KMS-11 (cell line): ENCODE measurements at regions not wholly inside any gene's neighbourhood (a gene's known extent, or its start where the extent isn't known, plus 50 kb on each side); places are given as distances from the start of the nearest gene placed in this dataset.

Source experiments
- H2AFZ ChIP-seq: fragments of 200-600 bp; sonication (generic); 2 replicates; pipeline ENCODE4 v1.6.1; 2016; ENCODE audit warnings: antibody characterized with exemption, mixed run types, low read depth
- H3K27ac ChIP-seq: fragments of 200-600 bp; sonication (generic); 2 replicates; pipeline ENCODE4 v1.6.1; 2016; ENCODE audit warnings: mild to moderate bottlenecking, mixed run types
- H3K27me3 ChIP-seq: fragments of 200-600 bp; sonication (generic); 2 replicates; pipeline ENCODE4 v1.6.1; 2017; ENCODE audit warnings: mild to moderate bottlenecking, low read depth, mixed run types, moderate library complexity; ENCODE audit not compliant: insufficient read depth
- H3K36me3 ChIP-seq: fragments of 200-600 bp; sonication (generic); 2 replicates; pipeline ENCODE4 v1.6.1; 2017; ENCODE audit warnings: mild to moderate bottlenecking, mixed run types; ENCODE audit not compliant: insufficient read depth
- H3K4me1 ChIP-seq: fragments of 200-600 bp; sonication (generic); 2 replicates; pipeline ENCODE4 v1.6.1; 2016; ENCODE audit warnings: mild to moderate bottlenecking, low read depth, mixed run types; ENCODE audit not compliant: poor library complexity, severe bottlenecking
- H3K4me2 ChIP-seq: fragments of 200-600 bp; sonication (generic); 2 replicates; pipeline ENCODE4 v1.7.0; 2016; ENCODE audit warnings: mild to moderate bottlenecking, mixed run types
- H3K4me3 ChIP-seq: fragments of 200-600 bp; sonication (generic); IDR thresholded peaks from 2 replicates; pipeline ENCODE4 v1.6.1; 2017; ENCODE audit warnings: low read depth, low read length, mixed read lengths; ENCODE audit not compliant: insufficient read depth
- H3K79me2 ChIP-seq: fragments of 200-600 bp; sonication (generic); 2 replicates; pipeline ENCODE4 v1.6.1; 2016; ENCODE audit warnings: low read depth, mixed run types; ENCODE audit not compliant: insufficient read depth
- H3K9ac ChIP-seq: fragments of 200-600 bp; sonication (generic); 2 replicates; pipeline ENCODE4 v1.6.1; 2016; ENCODE audit warnings: mild to moderate bottlenecking, mixed run types
- H4K20me1 ChIP-seq: fragments of 200-600 bp; sonication (generic); 2 replicates; pipeline ENCODE4 v1.6.1; 2016; ENCODE audit warnings: mild to moderate bottlenecking, mixed run types; ENCODE audit not compliant: insufficient read depth
- CTCF ChIP-seq: fragments of 200-600 bp; sonication (generic); conservative IDR thresholded peaks from 2 replicates; pipeline ENCODE4 v1.6.1; 2017; ENCODE audit warnings: low read depth, mild to moderate bottlenecking, antibody characterized with exemption, low read length, moderate library complexity, mixed read lengths

GRCh38 chr12:93020631-93021597 lies 91.8 kb upstream of the EEA1 start:
- Histone ChIP-seq H3K9ac (no peak overlapping the region), H3K79me2 (no peaks in the 10 kb centered on the region), H4K20me1 (no peaks in the 10 kb centered on the region)

GRCh38 chr12:93022603-93023340 lies 93.7 kb upstream of the EEA1 start:
- Histone ChIP-seq H3K4me1 (no peaks in the 10 kb centered on the region), H2AFZ (no peak overlapping the region), H3K27ac (no peak overlapping the region), H4K20me1 (no peaks in the 10 kb centered on the region), H3K79me2 (no peaks in the 10 kb centered on the region), H3K36me3 (no peaks in the 10 kb centered on the region), H3K4me2 (no peak overlapping the region), H3K9ac (no peak overlapping the region), H3K27me3 (no peaks in the 10 kb centered on the region), H3K4me3 (no peak overlapping the region)
- no peak for TF ChIP-seq CTCF

More at GRCh38 chr12:93020631-93021597, 91.8 kb upstream of the EEA1 start:
- no peak overlapping the region for H3K4me2 ChIP-seq
- no peaks in the 10 kb centered on the region for H3K4me1 ChIP-seq
- H2AFZ ChIP-seq: no peak overlapping the region
- H3K4me3 ChIP-seq: no peak overlapping the region
- no peak for TF ChIP-seq CTCF
- H3K36me3 ChIP-seq: no peaks in the 10 kb centered on the region
- no peak overlapping the region for H3K27ac ChIP-seq
- H3K27me3 ChIP-seq: no peaks in the 10 kb centered on the region

GRCh38 chr12:93025145-93026103 lies 96.3 kb upstream of the EEA1 start:
- H4K20me1 ChIP-seq: no peaks in the 10 kb centered on the region
- H3K4me2 ChIP-seq: no peak overlapping the region
- peak; percentile 60 for TF ChIP-seq CTCF
- H2AFZ ChIP-seq: no peak overlapping the region
- no peaks in the 10 kb centered on the region for H3K27me3 ChIP-seq
- no peaks in the 10 kb centered on the region for H3K36me3 ChIP-seq
- H3K27ac ChIP-seq: no peak overlapping the region
- H3K79me2 ChIP-seq: no peaks in the 10 kb centered on the region
- H3K9ac ChIP-seq: no peak overlapping the region
- H3K4me3 ChIP-seq: no peak overlapping the region
- no peaks in the 10 kb centered on the region for H3K4me1 ChIP-seq

- no peak overlapping the region for H2AFZ ChIP-seq
- H3K9ac ChIP-seq: no peak overlapping the region
- no peaks in the 10 kb centered on the region for H4K20me1 ChIP-seq
- no peaks in the 10 kb centered on the region for H3K27me3 ChIP-seq
- H3K36me3 ChIP-seq: no peaks in the 10 kb centered on the region
- H3K4me3 ChIP-seq: no peak overlapping the region
- H3K79me2 ChIP-seq: no peaks in the 10 kb centered on the region
- no peak overlapping the region for H3K4me2 ChIP-seq
- no peak overlapping the region for H3K27ac ChIP-seq
- TF ChIP-seq CTCF: no peak
- no peaks in the 10 kb centered on the region for H3K4me1 ChIP-seq
Observed at GRCh38 chr12:93027041-93027440, 97.9 kb upstream of the EEA1 start.
